ENCODE measurements at regions not wholly inside any gene's neighbourhood (a gene's known extent, or its start where the extent isn't known, plus 50 kb on each side); places are given as distances from the start of the nearest gene placed in this dataset.

- no peak for TF ChIP-seq CTCF (conservative IDR thresholded peaks at IDR 0.05)
- TF ChIP-seq EZH2 (IDR thresholded peaks at IDR 0.05; ENCODE audit: low read depth): no peak
Measured at GRCh38 chr2:59720296-59720866, 833.1 kb downstream of the BCL11A start.

All from PC-9 (cell line).